Uterus (tissue), 3 donors: ENCODE measurements at regions not wholly inside any gene's neighbourhood (a gene's known extent, or its start where the extent isn't known, plus 50 kb on each side); places are given as distances from the start of the nearest gene placed in this dataset.

Source experiments
- DNase-seq, 2 donors: peaks; one replicate each; pipeline ENCODE4 v3.0.0-alpha.2; 2019 to 2020
- H3K27ac ChIP-seq, 2 donors: fragments of 200-600 bp; sonication (generic); 1 replicate in 1 of 2; 2 replicates in 1 of 2; pipeline ENCODE4 v1.5.1; 2016 to 2018
- H3K27me3 ChIP-seq, 2 donors: fragments of 200-600 bp; sonication (generic); one replicate each; pipeline ENCODE4 v1.5.1; 2018 to 2019; ENCODE audit warnings: control low read depth in 1 of 2
- H3K36me3 ChIP-seq, 2 donors: fragments of 200-600 bp; sonication (generic); one replicate each; pipeline ENCODE4 v1.5.1; 2019; ENCODE audit warnings: control low read depth in 1 of 2
- H3K4me1 ChIP-seq, 2 donors: fragments of 200-600 bp; sonication (generic); one replicate each; pipeline ENCODE4 v1.5.1; 2018 to 2019; ENCODE audit warnings: control low read depth in 1 of 2
- H3K4me3 ChIP-seq, 2 donors: fragments of 200-600 bp; sonication (generic); 1 replicate in 1 of 2; 2 replicates in 1 of 2; pipeline ENCODE4 v1.5.1; 2018 to 2019; ENCODE audit warnings: mild to moderate bottlenecking in 1 of 2
- H3K9me3 ChIP-seq, 2 donors: fragments of 200-600 bp; sonication (generic); one replicate each; pipeline ENCODE4 v1.5.1; 2019; ENCODE audit warnings: control low read depth in 1 of 2
- CTCF ChIP-seq, 4 experiments: fragments of 200-600 bp in 2 of 4; fragments of 450-650 bp in 2 of 4; sonication (generic) in 2 of 4; IDR thresholded peaks; one replicate each; pipeline ENCODE4 v1.5.1; 2016 to 2019; ENCODE audit warnings: antibody characterized with exemption in 4 of 4, mild to moderate bottlenecking in 2 of 4, moderate library complexity in 1 of 4
- POLR2A ChIP-seq, 2 donors: fragments of 450-650 bp; IDR thresholded peaks; one replicate each; pipeline ENCODE4 v1.6.1; 2016; ENCODE audit warnings: antibody characterized with exemption in 2 of 2, mild to moderate bottlenecking in 1 of 2, moderate library complexity in 1 of 2
- intact Hi-C: fragments of 100-400 bp; cut with DNase I; formaldehyde crosslinking; loops from one replicate; pipeline ENCODE4 v1.15.1; 2023; ENCODE audit warnings: low total_unique reads
- donor health status: DM: yes; HTN: yes; CAD: no.

- DNase-seq: no peak
- Histone ChIP-seq H3K36me3 (no peaks in the 10 kb centered on the region), H3K27ac (no peak overlapping the region), H3K4me1 (no peaks in the 10 kb centered on the region), H3K9me3 (no peaks in the 10 kb centered on the region), H3K27me3 (peaks cover 0 to 5% of the 10 kb centered on the region in 2 donors), H3K4me3 (no peak overlapping the region)
- TF ChIP-seq POLR2A (IDR thresholded peaks at IDR 0.05) (no peak), CTCF (IDR thresholded peaks at IDR 0.05) (no peak)
- intact Hi-C loops: no loop called here
Measured at GRCh38 chr15:96538491-96538890, 208.0 kb downstream of the NR2F2 start.

GRCh38 chr15:96540283-96540682 is 209.8 kb downstream of the NR2F2 start:
- intact Hi-C loops: no loop called here
- no peaks in the 10 kb centered on the region for H3K36me3 ChIP-seq
- DNase-seq: no peak
- no peak overlapping the region for H3K27ac ChIP-seq
- H3K4me3 ChIP-seq: no peak overlapping the region
- no peaks in the 10 kb centered on the region for H3K4me1 ChIP-seq
- no peaks in the 10 kb centered on the region for H3K9me3 ChIP-seq
- H3K27me3 ChIP-seq: peaks cover 0 to 5% of the 10 kb centered on the region in 2 donors
- TF ChIP-seq CTCF (IDR thresholded peaks at IDR 0.05): no peak
- no peak for TF ChIP-seq POLR2A (IDR thresholded peaks at IDR 0.05)

- no peaks in the 10 kb centered on the region for H3K9me3 ChIP-seq
- H3K36me3 ChIP-seq: no peaks in the 10 kb centered on the region
- no peak for DNase-seq
- H3K27ac ChIP-seq: no peak overlapping the region
- intact Hi-C loops: no loop called here
- H3K27me3 ChIP-seq: no peaks in the 10 kb centered on the region
- no peaks in the 10 kb centered on the region for H3K4me1 ChIP-seq
- TF ChIP-seq CTCF (IDR thresholded peaks at IDR 0.05): no peak
- H3K4me3 ChIP-seq: no peak overlapping the region
Measured at GRCh38 chr15:96542130-96542770, 211.8 kb downstream of the NR2F2 start.

- Histone ChIP-seq H3K27ac (no peak overlapping the region), H3K4me1 (no peaks in the 10 kb centered on the region), H3K27me3 (no peaks in the 10 kb centered on the region), H3K36me3 (no peaks in the 10 kb centered on the region), H3K4me3 (no peak overlapping the region), H3K9me3 (no peaks in the 10 kb centered on the region)
- no peak for TF ChIP-seq CTCF (IDR thresholded peaks at IDR 0.05)
- TF ChIP-seq POLR2A (IDR thresholded peaks at IDR 0.05): no peak
- DNase-seq: no peak
- intact Hi-C loops: no loop called here
Measured at GRCh38 chr15:96544162-96544756, 213.8 kb downstream of the NR2F2 start.

- Histone ChIP-seq H3K9me3 (no peaks in the 10 kb centered on the region), H3K4me3 (no peak overlapping the region), H3K27me3 (no peaks in the 10 kb centered on the region), H3K4me1 (no peaks in the 10 kb centered on the region), H3K36me3 (no peaks in the 10 kb centered on the region), H3K27ac (no peak overlapping the region)
- TF ChIP-seq POLR2A (IDR thresholded peaks at IDR 0.05) (no peak), CTCF (IDR thresholded peaks at IDR 0.05) (no peak)
- intact Hi-C loops: no loop called here
- no peak for DNase-seq
Measured at GRCh38 chr15:96549136-96549535, 218.6 kb downstream of the NR2F2 start.
